ENCODE measurements at regions not wholly inside any gene's neighbourhood (a gene's known extent, or its start where the extent isn't known, plus 50 kb on each side); places are given as distances from the start of the nearest gene placed in this dataset.
"Not testable (repeated sequence)": the region's sequence is repeated elsewhere in the genome, so short reads cannot be mapped to it uniquely, and the experiment has no call there.

DNA sequence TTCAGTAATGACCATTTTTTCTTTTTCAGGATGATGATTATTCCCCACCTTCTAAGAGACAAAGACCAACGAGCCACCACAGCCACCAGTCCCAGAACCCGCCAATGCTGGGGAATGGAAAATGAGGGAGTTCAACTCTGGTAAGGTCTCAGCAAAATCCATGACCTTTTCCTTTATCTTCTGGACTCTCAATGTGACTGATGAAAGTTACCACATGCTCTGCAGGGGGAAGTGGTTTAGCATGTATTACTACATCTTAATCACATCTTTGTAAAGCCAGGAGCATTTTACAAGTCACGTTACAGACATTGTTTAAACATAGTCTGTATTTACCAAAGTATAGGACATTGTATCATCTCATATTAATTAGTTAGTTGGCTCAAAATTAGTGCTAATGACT, 89.3 kb upstream of the METTL14 start:
- not testable (repeated sequence) for H3K9ac ChIP-seq (ENCODE audit: low read length); H3K4me3 ChIP-seq (ENCODE audit: low read depth, low read length, poor library complexity, severe bottlenecking); H3K27me3 ChIP-seq (ENCODE audit: insufficient read depth, low read length); H3K9me2 ChIP-seq (ENCODE audit: low read depth, low read length); H3K36me3 ChIP-seq (ENCODE audit: insufficient read depth, low read length); H3K9me3 ChIP-seq (ENCODE audit: low read length); H2AFZ ChIP-seq (ENCODE audit: low read length); H3K4me2 ChIP-seq (ENCODE audit: low read length); H3F3A ChIP-seq (ENCODE audit: insufficient read depth, low read length); H4K20me1 ChIP-seq (ENCODE audit: insufficient read depth, low read length); H3K79me2 ChIP-seq (ENCODE audit: insufficient read depth, low read length); H3K27ac ChIP-seq (ENCODE audit: low read depth, low read length, poor library complexity, severe bottlenecking)
- peaks cover 10% of the 10 kb centered on the region for H3K4me1 ChIP-seq (ENCODE audit: insufficient read depth, low read length, severe bottlenecking)

GRCh38 chr4:118625097-118625496, 60.1 kb upstream of the METTL14 start:
- H3K79me2 ChIP-seq (ENCODE audit: insufficient read depth, low read length); H4K20me1 ChIP-seq (ENCODE audit: insufficient read depth, low read length); H3K4me2 ChIP-seq (ENCODE audit: low read length); H3K27me3 ChIP-seq (ENCODE audit: insufficient read depth, low read length); H3K4me1 ChIP-seq (ENCODE audit: insufficient read depth, low read length, severe bottlenecking); H2AFZ ChIP-seq (ENCODE audit: low read length); H3K9me2 ChIP-seq (ENCODE audit: low read depth, low read length); H3K9ac ChIP-seq (ENCODE audit: low read length); H3K9me3 ChIP-seq (ENCODE audit: low read length); H3K4me3 ChIP-seq (ENCODE audit: low read depth, low read length, poor library complexity, severe bottlenecking); H3K36me3 ChIP-seq (ENCODE audit: insufficient read depth, low read length); H3F3A ChIP-seq (ENCODE audit: insufficient read depth, low read length); H3K27ac ChIP-seq (ENCODE audit: low read depth, low read length, poor library complexity, severe bottlenecking): not testable (repeated sequence)

- not testable (repeated sequence) for H3K79me2 ChIP-seq (ENCODE audit: insufficient read depth, low read length); H3K27me3 ChIP-seq (ENCODE audit: insufficient read depth, low read length); H3K4me1 ChIP-seq (ENCODE audit: insufficient read depth, low read length, severe bottlenecking); H2AFZ ChIP-seq (ENCODE audit: low read length); H3K4me2 ChIP-seq (ENCODE audit: low read length); H3F3A ChIP-seq (ENCODE audit: insufficient read depth, low read length); H3K9me3 ChIP-seq (ENCODE audit: low read length); H3K9me2 ChIP-seq (ENCODE audit: low read depth, low read length); H3K9ac ChIP-seq (ENCODE audit: low read length); H3K27ac ChIP-seq (ENCODE audit: low read depth, low read length, poor library complexity, severe bottlenecking); H3K4me3 ChIP-seq (ENCODE audit: low read depth, low read length, poor library complexity, severe bottlenecking); H4K20me1 ChIP-seq (ENCODE audit: insufficient read depth, low read length); H3K36me3 ChIP-seq (ENCODE audit: insufficient read depth, low read length)
These were observed 55.5 kb upstream of the METTL14 start for GRCh38 chr4:118629697-118630096.

DNA sequence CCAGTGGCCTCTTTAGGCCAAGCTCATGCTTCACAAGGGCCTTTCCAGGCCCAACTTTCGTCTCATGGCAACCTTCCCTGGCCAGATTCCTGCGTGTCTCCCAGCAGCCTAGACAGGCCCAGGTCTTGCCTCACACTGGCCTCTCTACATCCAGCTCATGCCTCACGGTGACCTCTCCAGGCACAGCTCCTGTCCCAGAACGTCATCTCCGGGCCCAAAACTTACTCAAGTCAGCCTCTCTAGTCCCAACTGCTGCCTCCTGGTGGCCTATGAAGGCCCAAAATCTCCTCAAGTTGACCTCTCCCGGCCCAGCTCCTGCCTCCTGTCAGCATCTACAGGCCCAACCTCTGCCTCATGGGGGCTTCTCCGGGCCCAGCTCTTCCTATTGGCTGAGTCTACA, 54.3 kb upstream of the METTL14 start:
- H3K9me3 ChIP-seq (ENCODE audit: low read length); H3K36me3 ChIP-seq (ENCODE audit: insufficient read depth, low read length); H3K4me1 ChIP-seq (ENCODE audit: insufficient read depth, low read length, severe bottlenecking); H3K9me2 ChIP-seq (ENCODE audit: low read depth, low read length); H3F3A ChIP-seq (ENCODE audit: insufficient read depth, low read length); H2AFZ ChIP-seq (ENCODE audit: low read length); H3K27ac ChIP-seq (ENCODE audit: low read depth, low read length, poor library complexity, severe bottlenecking); H3K9ac ChIP-seq (ENCODE audit: low read length); H4K20me1 ChIP-seq (ENCODE audit: insufficient read depth, low read length); H3K27me3 ChIP-seq (ENCODE audit: insufficient read depth, low read length); H3K4me2 ChIP-seq (ENCODE audit: low read length); H3K79me2 ChIP-seq (ENCODE audit: insufficient read depth, low read length); H3K4me3 ChIP-seq (ENCODE audit: low read depth, low read length, poor library complexity, severe bottlenecking): not testable (repeated sequence)

DNA sequence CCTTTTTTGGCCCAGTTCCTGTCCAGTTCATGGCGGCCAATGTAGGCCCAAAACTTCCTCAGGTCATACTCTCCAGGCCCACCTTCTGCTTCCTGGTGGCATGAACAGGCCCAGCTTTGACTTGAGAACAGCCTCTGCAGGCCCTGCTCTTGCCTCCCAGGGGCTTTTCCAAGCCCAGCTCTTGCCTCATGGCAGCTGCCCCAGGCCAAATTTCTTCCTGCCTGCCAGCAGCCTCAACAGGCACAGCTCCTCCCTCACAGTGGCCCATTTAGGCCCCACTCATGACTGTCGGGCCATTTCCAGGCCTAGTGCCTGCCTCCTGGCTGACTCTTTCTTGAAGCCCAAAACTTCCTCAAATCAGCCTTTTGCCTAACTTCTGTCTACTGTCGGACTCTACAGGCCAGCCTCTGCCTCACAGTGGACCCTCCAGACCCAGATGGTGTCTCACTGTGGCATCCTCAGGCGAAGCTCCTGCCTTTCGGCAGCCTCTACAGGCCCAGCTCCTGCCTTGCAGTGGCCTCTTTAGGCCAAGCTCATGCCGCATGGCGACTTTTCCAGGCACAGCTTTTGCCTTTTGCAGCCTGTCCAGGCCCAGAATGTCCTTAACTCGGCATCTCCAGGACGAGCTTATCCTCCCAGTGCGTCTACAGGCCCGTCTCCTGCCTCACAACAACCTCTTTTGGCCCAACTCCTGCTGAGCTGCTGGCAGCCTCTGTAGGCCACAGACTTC, 53.7 kb upstream of the METTL14 start:
- H3K9me2 ChIP-seq (ENCODE audit: low read depth, low read length); H2AFZ ChIP-seq (ENCODE audit: low read length); H3K9ac ChIP-seq (ENCODE audit: low read length); H3K4me2 ChIP-seq (ENCODE audit: low read length); H3K9me3 ChIP-seq (ENCODE audit: low read length); H3F3A ChIP-seq (ENCODE audit: insufficient read depth, low read length); H3K27me3 ChIP-seq (ENCODE audit: insufficient read depth, low read length); H3K36me3 ChIP-seq (ENCODE audit: insufficient read depth, low read length); H3K4me1 ChIP-seq (ENCODE audit: insufficient read depth, low read length, severe bottlenecking); H4K20me1 ChIP-seq (ENCODE audit: insufficient read depth, low read length); H3K4me3 ChIP-seq (ENCODE audit: low read depth, low read length, poor library complexity, severe bottlenecking); H3K27ac ChIP-seq (ENCODE audit: low read depth, low read length, poor library complexity, severe bottlenecking); H3K79me2 ChIP-seq (ENCODE audit: insufficient read depth, low read length): not testable (repeated sequence)

- not testable (repeated sequence) for H3K9me3 ChIP-seq (ENCODE audit: low read length); H3K27me3 ChIP-seq (ENCODE audit: insufficient read depth, low read length); H3K4me1 ChIP-seq (ENCODE audit: insufficient read depth, low read length, severe bottlenecking); H2AFZ ChIP-seq (ENCODE audit: low read length); H3K27ac ChIP-seq (ENCODE audit: low read depth, low read length, poor library complexity, severe bottlenecking); H3F3A ChIP-seq (ENCODE audit: insufficient read depth, low read length); H3K36me3 ChIP-seq (ENCODE audit: insufficient read depth, low read length); H3K9ac ChIP-seq (ENCODE audit: low read length); H3K79me2 ChIP-seq (ENCODE audit: insufficient read depth, low read length); H3K9me2 ChIP-seq (ENCODE audit: low read depth, low read length); H3K4me2 ChIP-seq (ENCODE audit: low read length); H3K4me3 ChIP-seq (ENCODE audit: low read depth, low read length, poor library complexity, severe bottlenecking); H4K20me1 ChIP-seq (ENCODE audit: insufficient read depth, low read length)
These were observed 51.7 kb upstream of the METTL14 start for GRCh38 chr4:118633476-118633875.

GRCh38 chr4:118634126-118634875, 50.9 kb upstream of the METTL14 start:
- not testable (repeated sequence) for H3F3A ChIP-seq (ENCODE audit: insufficient read depth, low read length); H3K4me1 ChIP-seq (ENCODE audit: insufficient read depth, low read length, severe bottlenecking); H3K27me3 ChIP-seq (ENCODE audit: insufficient read depth, low read length); H3K9me2 ChIP-seq (ENCODE audit: low read depth, low read length); H3K36me3 ChIP-seq (ENCODE audit: insufficient read depth, low read length); H3K9me3 ChIP-seq (ENCODE audit: low read length); H2AFZ ChIP-seq (ENCODE audit: low read length); H3K79me2 ChIP-seq (ENCODE audit: insufficient read depth, low read length); H4K20me1 ChIP-seq (ENCODE audit: insufficient read depth, low read length); H3K4me2 ChIP-seq (ENCODE audit: low read length); H3K9ac ChIP-seq (ENCODE audit: low read length); H3K4me3 ChIP-seq (ENCODE audit: low read depth, low read length, poor library complexity, severe bottlenecking); H3K27ac ChIP-seq (ENCODE audit: low read depth, low read length, poor library complexity, severe bottlenecking)

Data from OCI-LY1 (cell line).